H1 (cell line): ENCODE measurements at regions not wholly inside any gene's neighbourhood (a gene's known extent, or its start where the extent isn't known, plus 50 kb on each side); places are given as distances from the start of the nearest gene placed in this dataset.

Experiments
- EGR1 ChIP-seq: IDR thresholded peaks from 2 replicates; pipeline ENCODE4 v1.6.1; 2011; ENCODE audit warnings: low read depth, low read length, borderline replicate concordance
- POLR2A ChIP-seq, 2 experiments: IDR thresholded peaks; 1 replicate in 1 of 2; 2 replicates in 1 of 2; pipeline ENCODE4 v1.6.1; 2011; ENCODE audit warnings: low read depth in 2 of 2, low read length in 2 of 2, mild to moderate bottlenecking in 2 of 2; ENCODE audit errors: control extremely low read depth in 1 of 2
- SIN3A ChIP-seq, 2 experiments: IDR thresholded peaks in 1 of 2; conservative IDR thresholded peaks in 1 of 2; 2 replicates each; pipeline ENCODE4 v1.6.1; 2011 to 2012; ENCODE audit warnings: low read length in 2 of 2, improper control_type of control experiment in 1 of 2, low read depth in 1 of 2, mild to moderate bottlenecking in 1 of 2

GRCh38 chr10:130546841-130547240 is 410.6 kb downstream of the GLRX3 start (continued):
- TF ChIP-seq POLR2A (IDR thresholded peaks at IDR 0.05; ENCODE audit: control extremely low read depth in 1 of 2, low read depth in 2 of 2, low read length in 2 of 2) (no peak), SIN3A (conservative IDR thresholded peaks at IDR 0.05 in 1 of 2, IDR thresholded peaks at IDR 0.05 in 1 of 2; ENCODE audit: low read depth in 1 of 2, low read length in 2 of 2) (no peak), EGR1 (no peak)
